PC-3 (cell line): ENCODE measurements at regions not wholly inside any gene's neighbourhood (a gene's known extent, or its start where the extent isn't known, plus 50 kb on each side); places are given as distances from the start of the nearest gene placed in this dataset.

Experiments
- ATAC-seq: fragments of 200-7000 bp; cut with Tn5 transposase; 2 replicates; pipeline ENCODE4 v1.9.1; 2020; ENCODE audit warnings: mild to moderate bottlenecking, moderate library complexity
- BruUV-seq: library from RNA; stranded (reverse); fragments of 400-500 nt; replicated peaks from 2 replicates; lab custom pipeline; 2021; lab: Mats Ljungman, UMichigan
- CTCF ChIA-PET: fragments of 300-600 bp; sonication (Branson Sonifier 250); formaldehyde crosslinking; loops from one replicate; lab custom pipeline; 2022; ENCODE audit warnings: antibody characterized with exemption; lab: Charles Lee
- POLR2A ChIA-PET: fragments of 300-600 bp; sonication (Branson Sonifier 250); formaldehyde crosslinking; loops from one replicate; lab custom pipeline; 2022; ENCODE audit warnings: antibody characterized with exemption; ENCODE audit not compliant: unreplicated experiment; lab: Charles Lee
- DNase-seq: peaks from one replicate; pipeline ENCODE4 v3.0.0-alpha.2; 2015
- H2AFZ ChIP-seq: fragments of 300-600 bp; sonication (generic); 2 replicates; pipeline ENCODE4 v1.6.0; 2016; ENCODE audit warnings: antibody characterized with exemption, low read length
- H3F3A ChIP-seq: fragments of 300-600 bp; sonication (generic); one replicate; pipeline ENCODE4 v1.6.0; 2017; ENCODE audit warnings: antibody characterized with exemption, low read length, control low read depth, mild to moderate bottlenecking; ENCODE audit not compliant: unreplicated experiment
- H3K27ac ChIP-seq: fragments of 300-600 bp; sonication (generic); 2 replicates; pipeline ENCODE4 v1.5.1; 2016; ENCODE audit warnings: mild to moderate bottlenecking, low read length
- H3K27me3 ChIP-seq: fragments of 300-600 bp; sonication (generic); 2 replicates; pipeline ENCODE4 v1.6.1; 2016; ENCODE audit warnings: low read length, mixed read lengths
- H3K36me3 ChIP-seq: fragments of 300-600 bp; sonication (generic); 2 replicates; pipeline ENCODE4 v1.6.1; 2016; ENCODE audit warnings: low read depth, mixed run types, low read length, mixed read lengths
- H3K4me1 ChIP-seq: fragments of 300-600 bp; sonication (generic); 2 replicates; pipeline ENCODE4 v1.5.1; 2016; ENCODE audit warnings: low read length; ENCODE audit not compliant: insufficient read depth
- H3K4me2 ChIP-seq: fragments of 300-600 bp; sonication (generic); 2 replicates; pipeline ENCODE4 v1.6.0; 2016; ENCODE audit warnings: low read length
- H3K4me3 ChIP-seq: fragments of 300-600 bp; sonication (generic); 2 replicates; pipeline ENCODE4 v1.5.1; 2016; ENCODE audit warnings: mild to moderate bottlenecking, low read length, mixed read lengths
- H3K79me2 ChIP-seq: fragments of 300-600 bp; sonication (generic); 2 replicates; pipeline ENCODE4 v1.6.1; 2017; ENCODE audit warnings: low read length, mixed read lengths
- H3K9ac ChIP-seq: fragments of 300-600 bp; sonication (generic); 2 replicates; pipeline ENCODE4 v1.6.0; 2016; ENCODE audit warnings: mild to moderate bottlenecking, low read length
- H3K9me2 ChIP-seq: fragments of 300-600 bp; sonication (generic); replicated peaks from 2 replicates; pipeline ENCODE4 v1.6.1; 2016; ENCODE audit warnings: mixed run types, low read length, mixed read lengths
- H3K9me3 ChIP-seq: fragments of 300-600 bp; sonication (generic); 2 replicates; pipeline ENCODE4 v1.6.1; 2016; ENCODE audit warnings: low read length, mixed read lengths
- H4K20me1 ChIP-seq: fragments of 300-600 bp; sonication (generic); 2 replicates; pipeline ENCODE4 v1.6.1; 2016; ENCODE audit warnings: low read length, mixed read lengths
- CTCF ChIP-seq: fragments of 300-600 bp; sonication (generic); conservative IDR thresholded peaks from 2 replicates; pipeline ENCODE4 v1.5.1; 2017; ENCODE audit warnings: antibody characterized with exemption, low read depth, mild to moderate bottlenecking, low read length
- EZH2 ChIP-seq: fragments of 300-600 bp; sonication (generic); IDR thresholded peaks from one replicate; pipeline ENCODE4 v1.6.1; 2017; ENCODE audit warnings: antibody characterized with exemption, mild to moderate bottlenecking, low read length; ENCODE audit not compliant: unreplicated experiment
- EZH2phosphoT487 ChIP-seq: fragments of 300-600 bp; sonication (generic); IDR thresholded peaks from 2 replicates; pipeline ENCODE4 v1.6.1; 2018; ENCODE audit warnings: mild to moderate bottlenecking, antibody characterized with exemption, low read length, borderline replicate concordance
- intact Hi-C: fragments of 100-400 bp; cut with micrococcal nuclease; formaldehyde crosslinking; loops from 2 replicates; pipeline ENCODE4 v1.9.0; 2023

GRCh38 chr5:12743582-12743981, 839.3 kb upstream of the CTNND2 start:
- Histone ChIP-seq H3K9me3 (no peaks in the 10 kb centered on the region), H3K9me2 (no peaks in the 10 kb centered on the region), H3K36me3 (no peaks in the 10 kb centered on the region), H3K9ac (no peak overlapping the region), H2AFZ (no peak overlapping the region), H3K4me1 (no peaks in the 10 kb centered on the region), H3K27ac (no peak overlapping the region), H3K4me2 (no peak overlapping the region), H3K4me3 (no peak overlapping the region), H3F3A (no peaks in the 10 kb centered on the region), H4K20me1 (no peaks in the 10 kb centered on the region), H3K27me3 (no peaks in the 10 kb centered on the region), H3K79me2 (no peaks in the 10 kb centered on the region)
- POLR2A ChIA-PET = no interaction called here
- DNase-seq (no peak), ATAC-seq (no peak)
- CTCF ChIA-PET = no interaction called here
- intact Hi-C loops = no loop called here
- no TSS peak for BruUV-seq
- TF ChIP-seq EZH2phosphoT487 = no peak
- no peak for TF ChIP-seq EZH2
- no peak for TF ChIP-seq CTCF

GRCh38 chr5:12730354-12730753, 826.1 kb upstream of the CTNND2 start:
- H3K9me2 ChIP-seq = no peaks in the 10 kb centered on the region
- H3K9ac ChIP-seq = no peak overlapping the region
- H3K9me3 ChIP-seq = 0 out of 2 replicates have a peak, but pooled peaks cover 3% of the 10 kb centered on the region
- H3K79me2 ChIP-seq = no peaks in the 10 kb centered on the region
- no peak overlapping the region for H3K4me3 ChIP-seq
- no peak for ATAC-seq
- H3K4me1 ChIP-seq = no peaks in the 10 kb centered on the region
- H3K27ac ChIP-seq = no peak overlapping the region
- H3F3A ChIP-seq = no peaks in the 10 kb centered on the region
- no TSS peak for BruUV-seq
- intact Hi-C loops = no loop called here
- no peak overlapping the region for H3K4me2 ChIP-seq
- POLR2A ChIA-PET = no interaction called here
- CTCF ChIA-PET = no interaction called here
- no peaks in the 10 kb centered on the region for H4K20me1 ChIP-seq
- H3K27me3 ChIP-seq = no peaks in the 10 kb centered on the region
- no peak overlapping the region for H2AFZ ChIP-seq
- TF ChIP-seq EZH2phosphoT487 (no peak), EZH2 (no peak), CTCF (no peak)
- no peak for DNase-seq
- H3K36me3 ChIP-seq = no peaks in the 10 kb centered on the region

- CTCF ChIA-PET = no interaction called here
- H3K9me3 ChIP-seq = no peaks in the 10 kb centered on the region
- no peaks in the 10 kb centered on the region for H3F3A ChIP-seq
- no peak overlapping the region for H3K4me2 ChIP-seq
- POLR2A ChIA-PET = no interaction called here
- H3K9ac ChIP-seq = no peak overlapping the region
- TF ChIP-seq EZH2phosphoT487 (no peak), CTCF (no peak), EZH2 (no peak)
- no peak overlapping the region for H3K4me3 ChIP-seq
- intact Hi-C loops = no loop called here
- no peak for DNase-seq
- no peak overlapping the region for H2AFZ ChIP-seq
- no peak overlapping the region for H3K27ac ChIP-seq
- no peaks in the 10 kb centered on the region for H3K9me2 ChIP-seq
- no peaks in the 10 kb centered on the region for H3K36me3 ChIP-seq
- no peaks in the 10 kb centered on the region for H3K27me3 ChIP-seq
- H3K79me2 ChIP-seq = no peaks in the 10 kb centered on the region
- no peaks in the 10 kb centered on the region for H3K4me1 ChIP-seq
- no peaks in the 10 kb centered on the region for H4K20me1 ChIP-seq
- ATAC-seq = no peak
- no TSS peak for BruUV-seq
These were observed 812.4 kb upstream of the CTNND2 start for GRCh38 chr5:12716664-12717063.
